H1 (cell line): ENCODE measurements at regions not wholly inside any gene's neighbourhood (a gene's known extent, or its start where the extent isn't known, plus 50 kb on each side); places are given as distances from the start of the nearest gene placed in this dataset.

Experiments
- CTCF ChIA-PET: fragments of 300-600 bp; sonication (Branson Sonifier 250); formaldehyde crosslinking; loops from one replicate; lab custom pipeline; 2021; ENCODE audit not compliant: partially characterized antibody; lab: Charles Lee
- POLR2A ChIA-PET: fragments of 300-600 bp; sonication (Branson Sonifier 250); formaldehyde crosslinking; loops from one replicate; lab custom pipeline; 2021; ENCODE audit warnings: inconsistent platforms; ENCODE audit not compliant: partially characterized antibody; lab: Charles Lee
- DNase-seq, 2 experiments: peaks; one replicate each; pipeline versions ENCODE4 v3.0.0 to v3.0.0-alpha.2; 2010 to 2022; ENCODE audit warnings: low spot score in 2 of 2, low read depth in 1 of 2, mixed read lengths in 1 of 2
- FAIRE-seq: peaks from 2 replicates; lab custom pipeline; 2011; peaks lifted over from hg19 to GRCh38; lab: Jason Lieb, UNC
- H2AFZ ChIP-seq: 2 replicates; pipeline ENCODE4 v1.8.1; 2012; ENCODE audit warnings: low read length, inconsistent platforms
- H2AK5ac ChIP-seq: 2 replicates; pipeline ENCODE4 v1.6.1; 2013; ENCODE audit warnings: low read depth, low read length
- H2BK120ac ChIP-seq: replicated peaks from 2 replicates; pipeline ENCODE3; 2013; ENCODE audit warnings: low read depth, low read length, inconsistent platforms
- H2BK12ac ChIP-seq: 2 replicates; pipeline ENCODE4 v1.6.1; 2013; ENCODE audit warnings: low read depth, low read length
- H2BK15ac ChIP-seq: 2 replicates; pipeline ENCODE4 v1.6.1; 2013; ENCODE audit warnings: low read length
- H2BK20ac ChIP-seq: 2 replicates; pipeline ENCODE4 v1.6.1; 2013; ENCODE audit warnings: low read length
- H2BK5ac ChIP-seq: 2 replicates; pipeline ENCODE4 v1.6.1; 2013; ENCODE audit warnings: low read depth, low read length
- H3K14ac ChIP-seq: 2 replicates; pipeline ENCODE4 v1.6.1; 2013; ENCODE audit warnings: inconsistent platforms; ENCODE audit not compliant: insufficient read length
- H3K18ac ChIP-seq: 2 replicates; pipeline ENCODE4 v1.6.1; 2013; ENCODE audit warnings: low read length; ENCODE audit errors: extremely low read depth
- H3K23ac ChIP-seq: 2 replicates; pipeline ENCODE4 v1.6.1; 2013; ENCODE audit warnings: inconsistent platforms; ENCODE audit not compliant: insufficient read length
- H3K23me2 ChIP-seq: 2 replicates; pipeline ENCODE4 v1.6.1; 2013; ENCODE audit warnings: low read depth, low read length
- H3K27ac ChIP-seq: 2 replicates; pipeline ENCODE4 v1.6.1; 2011; ENCODE audit warnings: low read depth, low read length, inconsistent platforms
- H3K27me3 ChIP-seq, 4 experiments: replicated peaks in 1 of 4; 1 replicate in 1 of 4; 2 replicates in 3 of 4; pipeline versions ENCODE4 v1.6.1 to v1.8.1; 2011 to 2013; ENCODE audit warnings: low read length in 3 of 4, mild to moderate bottlenecking in 3 of 4, inconsistent platforms in 2 of 4, mixed read lengths in 2 of 4, moderate library complexity in 1 of 4; ENCODE audit not compliant: control insufficient read depth in 3 of 4, insufficient read depth in 3 of 4; ENCODE audit errors: extremely low read depth in 1 of 4
- H3K36me3 ChIP-seq, 4 experiments: 2 replicates each; pipeline versions ENCODE4 v1.6.1 to v1.8.1; 2011 to 2013; ENCODE audit warnings: mild to moderate bottlenecking in 4 of 4, low read length in 3 of 4, moderate library complexity in 2 of 4, control low read depth in 1 of 4, inconsistent platforms in 1 of 4; ENCODE audit not compliant: insufficient read depth in 4 of 4, control insufficient read depth in 2 of 4
- H3K4ac ChIP-seq: replicated peaks from 2 replicates; pipeline ENCODE3; 2013; ENCODE audit warnings: low read length, low read depth, mixed read lengths, inconsistent platforms; ENCODE audit not compliant: insufficient read length
- H3K4me1 ChIP-seq, 4 experiments: replicated peaks in 1 of 4; 1 replicate in 1 of 4; 2 replicates in 3 of 4; pipeline versions ENCODE4 v1.6.1 to v1.8.1; 2011 to 2013; ENCODE audit warnings: low read length in 3 of 4, inconsistent platforms in 2 of 4, mixed read lengths in 1 of 4; ENCODE audit not compliant: insufficient read depth in 4 of 4, control insufficient read depth in 3 of 4
- H3K4me2 ChIP-seq, 2 experiments: 2 replicates each; pipeline versions ENCODE4 v1.6.1 to v1.8.1; 2011 to 2013; ENCODE audit warnings: low read depth in 2 of 2, low read length in 2 of 2, control low read depth in 1 of 2, inconsistent platforms in 1 of 2, mild to moderate bottlenecking in 1 of 2; ENCODE audit not compliant: insufficient read depth in 1 of 2
- H3K4me3 ChIP-seq, 4 experiments: fragments of 200-600, 300-600 bp in 1 of 4; sonication (generic), shearing (Covaris generic), sonication (Bioruptor Twin) in 1 of 4; 2 replicates each; pipeline versions ENCODE4 v1.5.1 to v1.8.1; 2011 to 2016; ENCODE audit warnings: low read length in 4 of 4, low read depth in 3 of 4, control low read depth in 2 of 4, inconsistent platforms in 2 of 4, mild to moderate bottlenecking in 2 of 4, mixed read lengths in 1 of 4, moderate library complexity in 1 of 4; ENCODE audit not compliant: insufficient read depth in 2 of 4; ENCODE audit errors: extremely low read depth in 1 of 4
- H3K56ac ChIP-seq: replicated peaks from 2 replicates; pipeline ENCODE3; 2013; ENCODE audit warnings: low read depth, mild to moderate bottlenecking, mixed read lengths, low read length, inconsistent platforms; ENCODE audit not compliant: insufficient read length
- H3K79me1 ChIP-seq: 2 replicates; pipeline ENCODE4 v1.6.1; 2013; ENCODE audit warnings: low read depth, low read length, control low read depth
- H3K79me2 ChIP-seq, 2 experiments: 2 replicates each; pipeline versions ENCODE4 v1.6.1 to v1.8.1; 2012 to 2013; ENCODE audit warnings: low read length in 2 of 2, mild to moderate bottlenecking in 2 of 2, inconsistent platforms in 1 of 2; ENCODE audit not compliant: insufficient read depth in 2 of 2, control insufficient read depth in 1 of 2
- H3K9ac ChIP-seq, 4 experiments: replicated peaks in 1 of 4; 1 replicate in 1 of 4; 2 replicates in 3 of 4; pipeline versions ENCODE4 v1.6.1 to v1.8.1; 2011 to 2013; ENCODE audit warnings: low read depth in 3 of 4, low read length in 3 of 4, control low read depth in 2 of 4, mild to moderate bottlenecking in 2 of 4, moderate library complexity in 2 of 4, inconsistent platforms in 1 of 4; ENCODE audit errors: extremely low read depth in 1 of 4
- H3K9me3 ChIP-seq, 2 experiments: 2 replicates each; pipeline versions ENCODE4 v1.6.1 to v1.8.1; 2012 to 2013; ENCODE audit warnings: mild to moderate bottlenecking in 2 of 2, moderate library complexity in 2 of 2, control low read depth in 1 of 2, inconsistent platforms in 1 of 2, low read depth in 1 of 2, low read length in 1 of 2, mixed read lengths in 1 of 2; ENCODE audit not compliant: insufficient read depth in 2 of 2
- H4K20me1 ChIP-seq, 2 experiments: replicated peaks in 1 of 2; 2 replicates each; pipeline versions ENCODE3 to v1.8.1; 2011 to 2013; ENCODE audit warnings: inconsistent platforms in 2 of 2, low read length in 2 of 2, mild to moderate bottlenecking in 1 of 2; ENCODE audit not compliant: insufficient read depth in 2 of 2, control insufficient read depth in 1 of 2
- H4K5ac ChIP-seq: 2 replicates; pipeline ENCODE4 v1.6.1; 2013; ENCODE audit warnings: low read length, low read depth, mixed read lengths, inconsistent platforms; ENCODE audit not compliant: insufficient read length
- H4K8ac ChIP-seq: 2 replicates; pipeline ENCODE4 v1.8.0; 2013; ENCODE audit warnings: mild to moderate bottlenecking, moderate library complexity, low read length, inconsistent platforms; ENCODE audit not compliant: insufficient read depth; ENCODE audit errors: extremely low read depth
- H4K91ac ChIP-seq: replicated peaks from 2 replicates; pipeline ENCODE3; 2013; ENCODE audit warnings: low read length, mixed read lengths, inconsistent platforms; ENCODE audit not compliant: insufficient read length
- KDM4A ChIP-seq: IDR thresholded peaks from one replicate; pipeline ENCODE4 v1.7.1; 2012; ENCODE audit warnings: low read depth, mild to moderate bottlenecking, moderate library complexity, low read length, inconsistent platforms; ENCODE audit not compliant: severe bottlenecking
- WGBS, 2 experiments: shearing (Covaris generic) in 1 of 2; methylation state at CpG; one replicate each; pipeline versions ENCODE4 v1.1.6 to v1.1.7; 2013 to 2015; ENCODE audit warnings: low lambda C conversion rate in 2 of 2, mixed read lengths in 2 of 2, inconsistent platforms in 1 of 2, low coverage in 1 of 2, missing lambda C conversion rate in 1 of 2; ENCODE audit not compliant: insufficient replicate concordance in 2 of 2, insufficient coverage in 1 of 2, insufficient read length in 1 of 2; ENCODE audit errors: extremely low coverage in 1 of 2, missing lambda C conversion rate in 1 of 2; 5-methylcytosine and 5-hydroxymethylcytosine counted together

- Histone ChIP-seq H3K27me3 (no peaks in the 10 kb centered on the region), H2AK5ac (no peak overlapping the region), H4K91ac (no peak overlapping the region), H4K20me1 (no peaks in the 10 kb centered on the region), H2BK15ac (no peak overlapping the region), H4K8ac (no peak overlapping the region), H3K4me3 (no peak overlapping the region), H3K79me1 (no peaks in the 10 kb centered on the region), H2BK5ac (no peak overlapping the region), H4K5ac (no peak overlapping the region), H3K56ac (no peak overlapping the region), H2BK20ac (no peak overlapping the region), H3K36me3 (no peaks in the 10 kb centered on the region), H3K23me2 (no peaks in the 10 kb centered on the region; the same call in 1 of the 2 replicates), H3K4ac (no peak overlapping the region), H2BK12ac (no peak overlapping the region), H3K4me2 (no peak overlapping the region), H2BK120ac (no peak overlapping the region), H3K4me1 (peaks cover 0 to 4% (median 0%) of the 10 kb centered on the region in 4 experiments; a peak in 1 of 7 replicates), H3K14ac (no peak overlapping the region), H3K9me3 (peaks cover 0 to 3% of the 10 kb centered on the region in 2 experiments; a peak in 1 of 4 replicates), H3K27ac (no peak overlapping the region), H3K9ac (no peak overlapping the region), H3K18ac (no peak overlapping the region), H3K79me2 (no peaks in the 10 kb centered on the region), H3K23ac (no peak overlapping the region), H2AFZ (no peak overlapping the region)
- 82% methylated on average over 4 of the region's 4 CpGs; no CpG with 5 or more reads in 1 of the 2 experiments for WGBS, 2 experiments
- no peak for FAIRE-seq
- DNase-seq, result no peak
- ChIA-PET POLR2A (no interaction called here), CTCF (interaction anchor here (1.2 kb wide), 1 partner anchor 26 kb away, joined by 4 read pairs; no protein-coding TSS in a partner anchor)
- no peak for TF ChIP-seq KDM4A
Observed at GRCh38 chr22:48116871-48117270, 1354.4 kb downstream of the TBC1D22A start.
